22Rv1 (cell line): ENCODE measurements at regions not wholly inside any gene's neighbourhood (a gene's known extent, or its start where the extent isn't known, plus 50 kb on each side); places are given as distances from the start of the nearest gene placed in this dataset.

Experiments
- ZFX ChIP-seq: fragments of 450-650 bp; IDR thresholded peaks from 2 replicates; pipeline ENCODE4 v1.6.1; 2017; ENCODE audit warnings: antibody characterized with exemption, borderline replicate concordance
- TF ChIP-seq, protein P1 (sequence below): fragments of 450-650 bp; IDR thresholded peaks from 2 replicates; pipeline ENCODE4 v1.5.1; 2017; ENCODE audit warnings: mild to moderate bottlenecking

DNA sequence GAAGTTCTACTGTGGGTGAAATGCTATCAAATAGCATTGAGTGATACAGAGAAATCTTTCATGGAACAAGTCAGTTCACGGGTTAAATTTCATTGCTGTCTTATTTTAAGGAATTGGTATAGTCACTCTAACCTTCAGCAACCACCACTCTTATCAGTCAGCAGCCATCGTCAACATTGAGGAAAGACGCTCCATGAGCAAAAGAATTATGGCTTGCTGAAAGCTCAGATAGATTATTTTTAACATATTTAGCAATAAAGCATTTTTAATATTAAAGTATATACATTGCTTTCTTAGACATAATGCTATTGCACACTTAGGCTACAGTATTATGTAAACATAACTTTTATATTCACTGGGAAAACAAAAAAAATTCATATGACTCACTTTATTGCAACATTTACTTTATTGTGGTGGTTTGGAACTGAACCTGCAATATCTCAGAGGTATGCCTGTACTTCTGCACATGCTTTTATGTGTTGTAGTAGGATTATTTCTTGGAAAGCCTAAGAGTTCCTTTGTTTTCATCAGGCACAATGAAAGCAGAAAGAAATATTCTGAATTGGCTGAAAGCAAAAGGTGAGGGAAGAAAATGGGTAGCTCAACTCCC lies 586.7 kb downstream of the GBA3 start:
- TF ChIP-seq, protein P1, sequence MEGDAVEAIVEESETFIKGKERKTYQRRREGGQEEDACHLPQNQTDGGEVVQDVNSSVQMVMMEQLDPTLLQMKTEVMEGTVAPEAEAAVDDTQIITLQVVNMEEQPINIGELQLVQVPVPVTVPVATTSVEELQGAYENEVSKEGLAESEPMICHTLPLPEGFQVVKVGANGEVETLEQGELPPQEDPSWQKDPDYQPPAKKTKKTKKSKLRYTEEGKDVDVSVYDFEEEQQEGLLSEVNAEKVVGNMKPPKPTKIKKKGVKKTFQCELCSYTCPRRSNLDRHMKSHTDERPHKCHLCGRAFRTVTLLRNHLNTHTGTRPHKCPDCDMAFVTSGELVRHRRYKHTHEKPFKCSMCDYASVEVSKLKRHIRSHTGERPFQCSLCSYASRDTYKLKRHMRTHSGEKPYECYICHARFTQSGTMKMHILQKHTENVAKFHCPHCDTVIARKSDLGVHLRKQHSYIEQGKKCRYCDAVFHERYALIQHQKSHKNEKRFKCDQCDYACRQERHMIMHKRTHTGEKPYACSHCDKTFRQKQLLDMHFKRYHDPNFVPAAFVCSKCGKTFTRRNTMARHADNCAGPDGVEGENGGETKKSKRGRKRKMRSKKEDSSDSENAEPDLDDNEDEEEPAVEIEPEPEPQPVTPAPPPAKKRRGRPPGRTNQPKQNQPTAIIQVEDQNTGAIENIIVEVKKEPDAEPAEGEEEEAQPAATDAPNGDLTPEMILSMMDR: no peak
- TF ChIP-seq ZFX: no peak
